ENCODE measurements at regions not wholly inside any gene's neighbourhood (a gene's known extent, or its start where the extent isn't known, plus 50 kb on each side); places are given as distances from the start of the nearest gene placed in this dataset.
"Not testable (repeated sequence)": the region's sequence is repeated elsewhere in the genome, so short reads cannot be mapped to it uniquely, and the experiment has no call there.

GRCh38 chr5:84985148-84985547 is 600.5 kb upstream of the EDIL3 start:
- no peak overlapping the region for H3K4me3 ChIP-seq (ENCODE audit: low read length)
- no peaks in the 10 kb centered on the region for H3K36me3 ChIP-seq (ENCODE audit: control insufficient read depth, insufficient read depth, low read length)
- H3K27me3 Mint-ChIP-seq (ENCODE audit: insufficient read depth): no peaks in the 10 kb centered on the region
- H3K27me3 ChIP-seq (ENCODE audit: control insufficient read depth, insufficient read depth, low read length, poor library complexity, severe bottlenecking): no peaks in the 10 kb centered on the region
- H3K27ac Mint-ChIP-seq: no peak overlapping the region
- DNase-seq: no peak
- no peak for TF ChIP-seq CTCF (conservative IDR thresholded peaks at IDR 0.05)
- H3K4me1 ChIP-seq (ENCODE audit: control insufficient read depth, insufficient read depth, low read length): no peaks in the 10 kb centered on the region
- no peaks in the 10 kb centered on the region for H3K36me3 Mint-ChIP-seq (ENCODE audit: low read depth)
- H3K4me3 Mint-ChIP-seq: no peak overlapping the region
- no peak overlapping the region for H3K9ac ChIP-seq (ENCODE audit: extremely low read depth, low read length, poor library complexity, severe bottlenecking)
- no peaks in the 10 kb centered on the region for H3K9me3 ChIP-seq (ENCODE audit: control insufficient read depth, low read length)
- H3K4me1 Mint-ChIP-seq: peaks cover 8% of the 10 kb centered on the region
- H3K9me3 Mint-ChIP-seq: no peaks in the 10 kb centered on the region
- 33 to 74% methylated on average over 1 to 3 of the region's 3 CpGs for WGBS, 2 experiments (ENCODE audit: insufficient coverage in 1 of 2, insufficient read length in 1 of 2)
- no peak overlapping the region for H3K27ac ChIP-seq (ENCODE audit: low read depth, low read length)

GRCh38 chr5:84986688-84987087 is 602.0 kb upstream of the EDIL3 start:
- no peak overlapping the region for H3K27ac Mint-ChIP-seq
- peaks cover 9% of the 10 kb centered on the region for H3K4me1 Mint-ChIP-seq
- H3K36me3 ChIP-seq (ENCODE audit: control insufficient read depth, insufficient read depth, low read length): no peaks in the 10 kb centered on the region
- no peaks in the 10 kb centered on the region for H3K4me1 ChIP-seq (ENCODE audit: control insufficient read depth, insufficient read depth, low read length)
- TF ChIP-seq CTCF (conservative IDR thresholded peaks at IDR 0.05): no peak
- no peak overlapping the region for H3K9ac ChIP-seq (ENCODE audit: extremely low read depth, low read length, poor library complexity, severe bottlenecking)
- no peaks in the 10 kb centered on the region for H3K9me3 Mint-ChIP-seq
- no peak overlapping the region for H3K27ac ChIP-seq (ENCODE audit: low read depth, low read length)
- H3K4me3 Mint-ChIP-seq: no peak overlapping the region
- H3K4me3 ChIP-seq (ENCODE audit: low read length): no peak overlapping the region
- no peaks in the 10 kb centered on the region for H3K36me3 Mint-ChIP-seq (ENCODE audit: low read depth)
- no peaks in the 10 kb centered on the region for H3K27me3 ChIP-seq (ENCODE audit: control insufficient read depth, insufficient read depth, low read length, poor library complexity, severe bottlenecking)
- DNase-seq: no peak
- no peaks in the 10 kb centered on the region for H3K27me3 Mint-ChIP-seq (ENCODE audit: insufficient read depth)
- H3K9me3 ChIP-seq (ENCODE audit: control insufficient read depth, low read length): no peaks in the 10 kb centered on the region
- 88 to 96% methylated on average over 3 to 7 of the region's 7 CpGs for WGBS, 2 experiments (ENCODE audit: insufficient coverage in 1 of 2, insufficient read length in 1 of 2)

GRCh38 chr5:85000671-85001070 is 616.0 kb upstream of the EDIL3 start:
- H3K9me3 Mint-ChIP-seq: peaks cover 2% of the 10 kb centered on the region
- H3K27me3 Mint-ChIP-seq (ENCODE audit: insufficient read depth): no peaks in the 10 kb centered on the region
- H3K4me3 Mint-ChIP-seq: no peak overlapping the region

GRCh38 chr5:85002026-85002425 is 617.3 kb upstream of the EDIL3 start:
- H3K9ac ChIP-seq (ENCODE audit: extremely low read depth, low read length, poor library complexity, severe bottlenecking); H3K27me3 ChIP-seq (ENCODE audit: control insufficient read depth, insufficient read depth, low read length, poor library complexity, severe bottlenecking); H3K27me3 Mint-ChIP-seq (ENCODE audit: insufficient read depth); H3K36me3 Mint-ChIP-seq (ENCODE audit: low read depth); H3K4me1 ChIP-seq (ENCODE audit: control insufficient read depth, insufficient read depth, low read length); H3K27ac ChIP-seq (ENCODE audit: low read depth, low read length); H3K27ac Mint-ChIP-seq; H3K4me3 Mint-ChIP-seq; DNase-seq; H3K36me3 ChIP-seq (ENCODE audit: control insufficient read depth, insufficient read depth, low read length); H3K9me3 Mint-ChIP-seq; H3K9me3 ChIP-seq (ENCODE audit: control insufficient read depth, low read length); H3K4me1 Mint-ChIP-seq; H3K4me3 ChIP-seq (ENCODE audit: low read length): not testable (repeated sequence)
- WGBS, 2 experiments (ENCODE audit: insufficient coverage in 1 of 2, insufficient read length in 1 of 2): 88 to 96% methylated on average over 5 to 9 of the region's 9 CpGs

More at GRCh38 chr5:85000671-85001070, 616.0 kb upstream of the EDIL3 start:
- H3K9ac ChIP-seq (ENCODE audit: extremely low read depth, low read length, poor library complexity, severe bottlenecking): no peak overlapping the region
- Mint-ChIP-seq H3K36me3 (ENCODE audit: low read depth) (no peaks in the 10 kb centered on the region), H3K4me1 (no peaks in the 10 kb centered on the region), H3K27ac (no peak overlapping the region)
- no peaks in the 10 kb centered on the region for H3K27me3 ChIP-seq (ENCODE audit: control insufficient read depth, insufficient read depth, low read length, poor library complexity, severe bottlenecking)
- H3K4me1 ChIP-seq (ENCODE audit: control insufficient read depth, insufficient read depth, low read length): no peaks in the 10 kb centered on the region
- H3K36me3 ChIP-seq (ENCODE audit: control insufficient read depth, insufficient read depth, low read length): no peaks in the 10 kb centered on the region
- no peaks in the 10 kb centered on the region for H3K9me3 ChIP-seq (ENCODE audit: control insufficient read depth, low read length)
- no peak for DNase-seq
- H3K27ac ChIP-seq (ENCODE audit: low read depth, low read length): no peak overlapping the region
- no peak overlapping the region for H3K4me3 ChIP-seq (ENCODE audit: low read length)
- no peak for TF ChIP-seq CTCF (conservative IDR thresholded peaks at IDR 0.05)
